Panc1 (cell line): ENCODE measurements at regions not wholly inside any gene's neighbourhood (a gene's known extent, or its start where the extent isn't known, plus 50 kb on each side); places are given as distances from the start of the nearest gene placed in this dataset.

ENCODE experiments used
- ATAC-seq: fragments of 200-7000 bp; cut with Tn5 transposase; 2 replicates; pipeline ENCODE4 v1.9.1; 2020; ENCODE audit warnings: mild to moderate bottlenecking, moderate library complexity
- BruUV-seq: library from RNA; stranded (reverse); fragments of 400-500 nt; replicated peaks from 2 replicates; lab custom pipeline; 2021; lab: Mats Ljungman, UMichigan
- CTCF ChIA-PET: fragments of 300-600 bp; sonication (Branson Sonifier 250); formaldehyde crosslinking; loops from one replicate; lab custom pipeline; 2022; ENCODE audit warnings: antibody characterized with exemption; lab: Charles Lee
- POLR2A ChIA-PET: fragments of 300-600 bp; sonication (Branson Sonifier 250); formaldehyde crosslinking; loops from one replicate; lab custom pipeline; 2022; ENCODE audit warnings: antibody characterized with exemption; lab: Charles Lee
- DNase-seq: peaks from one replicate; pipeline ENCODE4 v3.0.0-alpha.2; 2010; ENCODE audit warnings: low read depth, low spot score
- H3K27ac ChIP-seq: 2 replicates; pipeline ENCODE4 v1.5.1; 2011; ENCODE audit warnings: mild to moderate bottlenecking, low read length, inconsistent platforms
- H3K27me3 ChIP-seq: fragments of 200-500 bp; sonication (Bioruptor generic); 2 replicates; pipeline ENCODE4 v1.6.0; 2014; ENCODE audit warnings: low read length, inconsistent platforms; ENCODE audit not compliant: control insufficient read depth, insufficient read depth
- H3K36me3 ChIP-seq: fragments of 200-500 bp; sonication (Bioruptor generic); 2 replicates; pipeline ENCODE4 v1.5.1; 2014; ENCODE audit warnings: inconsistent platforms, mild to moderate bottlenecking, low read length, moderate library complexity; ENCODE audit not compliant: control insufficient read depth, insufficient read depth
- H3K4me1 ChIP-seq: 2 replicates; pipeline ENCODE4 v1.5.1; 2011; ENCODE audit warnings: inconsistent platforms, mild to moderate bottlenecking, low read length, moderate library complexity; ENCODE audit not compliant: control insufficient read depth, insufficient read depth
- H3K4me3 ChIP-seq, 2 experiments: 2 replicates each; pipeline ENCODE4 v1.5.1; 2011 to 2012; ENCODE audit warnings: low read depth in 2 of 2, low read length in 2 of 2, mild to moderate bottlenecking in 2 of 2, inconsistent platforms in 1 of 2, moderate library complexity in 1 of 2
- H3K9me3 ChIP-seq: fragments of 200-500 bp; sonication (Bioruptor generic); 2 replicates; pipeline ENCODE4 v1.5.1; 2014; ENCODE audit warnings: low read depth, mild to moderate bottlenecking, inconsistent platforms, low read length, moderate library complexity; ENCODE audit not compliant: control insufficient read depth, insufficient read depth
- CTCF ChIP-seq: fragments of 450-650 bp; IDR thresholded peaks from 2 replicates; pipeline ENCODE4 v1.5.1; 2017; ENCODE audit warnings: mild to moderate bottlenecking
- POLR2AphosphoS5 ChIP-seq: IDR thresholded peaks from 2 replicates; pipeline ENCODE4 v1.6.1; 2012; ENCODE audit warnings: mild to moderate bottlenecking, low read depth, low read length, moderate library complexity
- REST ChIP-seq, 2 experiments: IDR thresholded peaks; 2 replicates each; pipeline ENCODE4 v1.6.1; 2011 to 2012; ENCODE audit warnings: low read depth in 2 of 2, control low read depth in 1 of 2, low read length in 1 of 2, mild to moderate bottlenecking in 1 of 2, moderate library complexity in 1 of 2; ENCODE audit not compliant: insufficient read depth in 1 of 2
- SIN3A ChIP-seq: IDR thresholded peaks from 2 replicates; pipeline ENCODE4 v1.6.1; 2012; ENCODE audit warnings: low read depth, mild to moderate bottlenecking, low read length, moderate library complexity, borderline replicate concordance; ENCODE audit not compliant: insufficient read depth
- TCF7L2 ChIP-seq: IDR thresholded peaks from 2 replicates; pipeline ENCODE4 v1.6.1; 2011; ENCODE audit warnings: mild to moderate bottlenecking, low read depth, low read length, inconsistent platforms
- in situ Hi-C: cut with HindIII; loops from 2 replicates; pipeline ENCODE4 v1.10.0; 2016; ENCODE audit warnings: low sequenced_read_pairs, low pct_unique_long_range_greater_than_20kb
- intact Hi-C: fragments of 100-400 bp; cut with micrococcal nuclease; formaldehyde crosslinking; loops from one replicate; pipeline ENCODE4 v1.10.0; 2022; ENCODE audit not compliant: unreplicated experiment

GRCh38 chr4:22191565-22191964, 243.0 kb upstream of the KCNIP4 start:
- no peaks in the 10 kb centered on the region for H3K27me3 ChIP-seq
- no peak overlapping the region for H3K27ac ChIP-seq

GRCh38 chr4:22190855-22191254, 242.3 kb upstream of the KCNIP4 start:
- ATAC-seq: no peak
- intact Hi-C loops: no loop called here
- TF ChIP-seq CTCF (no peak), SIN3A (no peak), TCF7L2 (no peak), POLR2AphosphoS5 (no peak), REST (IDR thresholded peaks at IDR 0.05; ENCODE audit: insufficient read depth in 1 of 2, low read depth in 2 of 2, low read length in 1 of 2) (no peak)
- no peaks in the 10 kb centered on the region for H3K27me3 ChIP-seq
- ChIA-PET POLR2A (no interaction called here), CTCF (no interaction called here)
- no peak overlapping the region for H3K27ac ChIP-seq
- no peak for DNase-seq
- H3K4me3 ChIP-seq: no peak overlapping the region
- BruUV-seq: no TSS peak
- no peaks in the 10 kb centered on the region for H3K36me3 ChIP-seq
- in situ Hi-C loops: no loop called here
- no peaks in the 10 kb centered on the region for H3K4me1 ChIP-seq
- no peaks in the 10 kb centered on the region for H3K9me3 ChIP-seq

More at GRCh38 chr4:22191565-22191964, 243.0 kb upstream of the KCNIP4 start:
- DNase-seq: no peak
- no peak for ATAC-seq
- no peak for TF ChIP-seq TCF7L2
- no peak for TF ChIP-seq SIN3A
- no peak for TF ChIP-seq CTCF
- no peak for TF ChIP-seq REST (IDR thresholded peaks at IDR 0.05; ENCODE audit: insufficient read depth in 1 of 2, low read depth in 2 of 2, low read length in 1 of 2)
- no peak for TF ChIP-seq POLR2AphosphoS5
- in situ Hi-C loops: no loop called here
- no peaks in the 10 kb centered on the region for H3K4me1 ChIP-seq
- ChIA-PET CTCF (no interaction called here), POLR2A (no interaction called here)
- no peaks in the 10 kb centered on the region for H3K9me3 ChIP-seq
- no peaks in the 10 kb centered on the region for H3K36me3 ChIP-seq
- no TSS peak for BruUV-seq
- intact Hi-C loops: no loop called here
- H3K4me3 ChIP-seq: no peak overlapping the region
